T47D (cell line): ENCODE measurements at regions not wholly inside any gene's neighbourhood (a gene's known extent, or its start where the extent isn't known, plus 50 kb on each side); places are given as distances from the start of the nearest gene placed in this dataset.
"Not testable (repeated sequence)": the region's sequence is repeated elsewhere in the genome, so short reads cannot be mapped to it uniquely, and the experiment has no call there.

Experiments used
- DNase-seq, 2 experiments: peaks; one replicate each; pipeline versions ENCODE4 v3.0.0 to v3.0.0-alpha.2; 2011 to 2012; ENCODE audit warnings: low read depth in 1 of 2, low spot score in 1 of 2
- JUND ChIP-seq: IDR thresholded peaks from 2 replicates; pipeline ENCODE4 v1.6.1; 2012; ENCODE audit warnings: low read depth
- in situ Hi-C: cut with HindIII; loops from 2 replicates; pipeline ENCODE4 v1.10.0; 2016; ENCODE audit warnings: low sequenced_read_pairs, low pct_unique_long_range_greater_than_20kb

DNA sequence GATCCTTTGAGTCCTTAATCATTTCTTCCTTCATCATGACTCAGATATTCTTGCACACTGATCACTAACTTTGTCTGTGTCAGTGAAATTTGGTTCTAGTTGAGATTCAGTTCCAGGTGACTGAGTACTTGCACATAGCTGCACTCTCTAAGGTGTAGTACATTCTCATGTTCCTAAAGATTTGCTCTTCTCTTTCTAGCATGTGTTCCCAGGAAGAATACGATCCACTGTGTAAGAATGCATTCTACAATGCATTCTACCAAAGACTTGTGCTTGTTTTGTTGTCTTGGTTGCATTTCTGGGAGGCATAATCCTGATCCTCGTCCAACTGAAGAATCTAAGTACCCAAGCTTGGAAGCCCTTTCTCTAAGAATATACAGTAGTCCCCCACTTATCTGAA is 104.3 kb upstream of the CDC42BPA start:
- no peak for DNase-seq
- in situ Hi-C loops = no loop called here
- no peak for TF ChIP-seq JUND

DNA sequence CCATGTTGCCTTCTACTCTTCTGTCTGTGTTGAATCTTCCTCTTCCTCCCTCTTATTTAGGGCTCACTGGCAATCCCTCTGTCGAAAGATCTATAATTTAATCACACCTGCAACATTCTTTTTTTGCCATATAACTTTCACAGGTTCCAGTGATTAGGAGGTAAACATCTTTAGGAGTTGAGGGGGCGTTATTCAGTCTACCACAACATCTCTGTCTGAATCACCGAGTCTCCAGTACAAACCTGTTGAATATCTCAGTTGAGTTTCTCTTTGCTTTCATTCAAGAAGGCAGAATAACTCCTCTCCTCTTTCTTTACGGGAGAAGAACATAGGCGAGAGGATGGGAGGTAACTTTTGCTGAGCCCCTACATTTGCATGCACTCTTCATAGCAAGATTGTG is 101.9 kb upstream of the CDC42BPA start:
- TF ChIP-seq JUND = no peak
- in situ Hi-C loops = no loop called here

DNA sequence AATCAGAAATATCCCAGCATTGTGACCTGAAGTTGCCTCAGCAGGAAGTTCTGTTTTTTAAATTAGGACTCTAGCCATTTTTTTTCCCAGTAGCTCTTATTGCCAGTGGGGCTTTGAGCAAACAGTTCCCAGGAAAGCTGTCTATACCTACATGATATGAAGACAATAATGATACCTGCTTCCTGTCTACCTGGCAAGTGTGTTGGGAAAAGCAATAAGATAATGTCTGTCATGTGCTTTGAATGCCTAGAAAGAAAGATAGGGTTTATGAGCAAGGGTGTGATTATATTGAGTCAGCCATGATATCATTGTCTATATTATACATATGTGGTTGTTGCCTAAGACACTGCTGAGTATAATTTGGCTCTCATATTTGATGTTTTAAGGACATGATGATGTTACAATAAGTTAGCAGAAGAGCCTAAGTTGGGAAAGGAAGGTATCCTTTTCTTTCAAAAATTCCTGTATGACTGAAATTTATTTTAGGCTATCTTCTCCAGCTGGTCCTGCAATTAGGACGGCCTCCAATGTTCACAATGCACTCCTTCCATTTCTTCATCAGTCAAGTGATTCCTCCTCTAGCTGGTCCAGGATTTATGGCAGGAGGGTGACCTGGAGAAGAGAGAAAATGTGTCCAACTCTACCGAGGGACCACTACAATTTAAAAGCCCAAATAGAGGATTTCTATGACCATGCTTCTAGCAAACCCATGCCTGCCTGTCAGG is 99.6 kb upstream of the CDC42BPA start:
- TF ChIP-seq JUND = no peak
- in situ Hi-C loops = no loop called here
- DNase-seq = no peak

More for the DNA sequence above, 101.9 kb upstream of the CDC42BPA start:
- no peak for DNase-seq

- in situ Hi-C loops = no loop called here
- TF ChIP-seq JUND = no peak
- DNase-seq = peak in 1 of 2 experiments; percentile 90
Measured at GRCh38 chr1:227416156-227416830, 98.0 kb upstream of the CDC42BPA start.

- no peak for TF ChIP-seq JUND
Measured at GRCh38 chr1:227415115-227415790, 97.0 kb upstream of the CDC42BPA start.

DNA sequence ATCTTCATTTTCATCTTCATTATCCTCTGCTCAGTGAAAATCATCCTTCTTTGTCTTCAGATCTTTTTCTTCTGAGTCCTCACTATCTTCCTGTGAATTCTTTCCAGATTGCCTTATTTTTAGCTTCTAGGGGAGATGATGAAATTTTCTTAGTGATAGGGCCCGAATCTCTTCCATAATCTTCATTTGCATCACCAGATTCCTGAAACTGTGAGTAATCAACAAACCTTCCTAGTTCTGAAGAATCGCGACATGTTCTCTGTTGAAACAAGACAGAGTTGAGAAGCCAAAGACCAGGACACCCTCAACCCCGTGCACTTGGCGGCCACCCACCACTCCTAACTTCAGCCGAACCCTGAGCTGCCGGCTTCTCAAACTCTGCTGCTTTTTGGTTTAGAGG is 92.8 kb upstream of the CDC42BPA start:
- TF ChIP-seq JUND = no peak
- DNase-seq = no peak
- in situ Hi-C loops = no loop called here

More at GRCh38 chr1:227415115-227415790, 97.0 kb upstream of the CDC42BPA start:
- DNase-seq = no peak
- in situ Hi-C loops = no loop called here

DNA sequence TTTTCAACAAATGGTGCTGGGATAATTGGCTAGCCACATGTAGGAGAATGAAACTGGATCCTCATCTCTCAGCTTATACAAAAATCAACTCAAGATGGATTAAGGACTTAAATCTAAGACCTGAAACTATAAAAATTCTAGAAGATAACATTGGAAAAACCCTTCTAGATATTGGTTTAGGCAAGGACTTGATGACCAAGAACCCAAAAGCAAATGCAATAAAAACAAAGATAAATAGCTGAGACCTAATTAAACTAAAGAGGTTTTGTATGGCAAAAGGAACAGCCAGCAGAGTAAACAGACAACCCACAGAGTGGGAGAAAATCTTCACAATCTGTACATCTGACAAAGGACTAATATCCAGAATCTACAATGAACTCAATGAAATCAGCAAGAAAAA is 88.0 kb upstream of the CDC42BPA start:
- in situ Hi-C loops, DNase-seq: not testable (repeated sequence)

GRCh38 chr1:227403535-227403934 is 85.2 kb upstream of the CDC42BPA start:
- TF ChIP-seq JUND = no peak
- in situ Hi-C loops = no loop called here
- no peak for DNase-seq

GRCh38 chr1:227401562-227402342 is 83.5 kb upstream of the CDC42BPA start:
- no peak for TF ChIP-seq JUND
- in situ Hi-C loops = no loop called here
- DNase-seq = no peak

DNA sequence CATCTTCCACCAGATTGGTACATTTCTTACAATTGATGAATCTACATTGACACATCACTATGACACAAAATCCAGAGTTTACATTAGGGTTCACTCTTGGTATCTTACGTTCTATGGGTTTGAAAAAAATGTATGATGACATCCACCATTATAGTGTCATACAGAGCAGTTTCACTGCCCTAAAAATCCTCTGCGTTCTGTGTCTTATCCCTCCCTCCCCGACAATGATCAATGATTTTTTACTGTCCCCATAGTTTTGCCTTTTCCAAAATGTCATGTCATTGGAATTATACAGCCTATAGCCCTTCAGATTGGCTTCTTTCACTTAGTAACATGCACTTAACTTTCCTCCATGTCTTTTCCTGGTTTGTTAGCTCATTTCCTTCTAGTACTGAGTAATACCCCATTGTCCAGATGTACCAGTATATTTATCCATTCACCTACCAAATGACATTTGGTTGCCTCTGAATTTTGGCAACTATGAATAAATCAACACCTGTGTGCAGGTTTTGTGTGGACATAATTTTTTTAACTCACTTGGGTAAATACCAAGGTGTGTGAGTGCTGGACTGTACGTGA is 80.9 kb upstream of the CDC42BPA start:
- in situ Hi-C loops = no loop called here
- DNase-seq = no peak
- no peak for TF ChIP-seq JUND

DNA sequence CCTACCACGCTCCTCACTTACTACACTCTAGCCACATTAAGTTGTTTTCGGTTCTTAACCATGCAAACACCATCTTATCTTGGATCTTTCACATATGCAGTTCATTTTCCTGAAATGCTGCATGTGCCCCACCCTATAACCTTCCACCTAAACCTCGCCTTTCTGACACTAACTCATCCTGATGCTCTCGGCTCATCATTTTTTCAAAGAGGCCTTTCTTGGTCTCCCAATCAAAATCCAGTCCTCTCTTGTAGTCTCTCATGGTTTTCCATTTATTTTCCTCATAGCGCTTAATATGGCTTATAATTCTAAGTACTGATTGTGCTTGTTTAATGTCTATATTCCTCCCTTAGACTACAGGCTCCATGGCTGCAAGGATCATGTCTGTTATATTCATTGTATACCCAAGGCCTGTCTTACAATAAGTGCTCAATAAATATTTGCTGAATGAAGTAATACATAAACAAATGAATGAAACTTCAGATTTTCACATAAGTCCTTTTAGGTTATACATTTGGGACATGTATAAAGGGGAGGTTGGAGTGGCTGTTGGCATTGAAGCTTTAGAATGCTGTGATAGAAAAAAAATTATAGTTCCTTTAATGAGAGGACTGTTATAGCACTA is 79.2 kb upstream of the CDC42BPA start:
- DNase-seq = no peak
- 0 out of 2 replicates have a peak, but pooled peaks have one; percentile 34 for TF ChIP-seq JUND
- in situ Hi-C loops = no loop called here
